ENCODE measurements at regions not wholly inside any gene's neighbourhood (a gene's known extent, or its start where the extent isn't known, plus 50 kb on each side); places are given as distances from the start of the nearest gene placed in this dataset.

DNA sequence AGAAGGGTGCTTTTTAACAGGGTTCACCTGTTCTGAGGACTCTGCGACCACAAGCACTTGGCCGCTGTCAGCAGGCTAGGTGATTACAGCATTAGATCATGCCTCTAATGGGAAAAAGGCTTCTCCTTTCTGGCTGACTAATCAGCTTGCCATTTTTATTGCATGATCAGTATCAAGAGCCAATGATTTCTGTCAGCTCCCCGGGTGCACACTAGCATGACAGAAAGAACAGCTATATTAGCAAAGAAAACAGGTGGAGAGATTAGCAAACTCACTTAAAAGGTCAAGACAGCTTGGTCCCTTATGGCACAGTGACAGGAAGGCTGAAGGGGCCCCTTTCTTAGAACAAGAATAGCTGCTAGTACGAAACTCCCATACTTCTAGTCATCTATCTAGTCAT lies 170.0 kb downstream of the SMIM20 start:
- no peak overlapping the region for H4K91ac ChIP-seq (replicated peaks; ENCODE audit: insufficient read length, low read length)
- no peaks in the 10 kb centered on the region for H3K27me3 ChIP-seq (replicated peaks in 1 of 4; ENCODE audit: control insufficient read depth in 3 of 4, extremely low read depth in 1 of 4, insufficient read depth in 3 of 4, low read length in 3 of 4)
- no peaks in the 10 kb centered on the region for H3K36me3 ChIP-seq (ENCODE audit: control insufficient read depth in 2 of 4, insufficient read depth in 4 of 4, low read length in 3 of 4)
- H3K4ac ChIP-seq (replicated peaks; ENCODE audit: insufficient read length, low read depth, low read length) = no peak overlapping the region
- CTCF ChIA-PET (ENCODE audit: partially characterized antibody) = interaction anchor here (0.8 to 5.4 kb wide), 27 partner anchors 8 to 329 kb away, joined by 3 to 54 read pairs (median 7); no protein-coding TSS in a partner anchor
- H2BK5ac ChIP-seq (ENCODE audit: low read depth, low read length) = no peak overlapping the region
- H3K23ac ChIP-seq (ENCODE audit: insufficient read length) = no peak overlapping the region
- H3K9me3 ChIP-seq (ENCODE audit: insufficient read depth in 2 of 2, low read depth in 1 of 2, low read length in 1 of 2) = no peaks in the 10 kb centered on the region
- H3K23me2 ChIP-seq (ENCODE audit: low read depth, low read length) = no peaks in the 10 kb centered on the region
- no peaks in the 10 kb centered on the region for H3K4me1 ChIP-seq (replicated peaks in 1 of 4; ENCODE audit: control insufficient read depth in 3 of 4, insufficient read depth in 4 of 4, low read length in 3 of 4)
- no peak overlapping the region for H3K14ac ChIP-seq (ENCODE audit: insufficient read length)
- H2BK15ac ChIP-seq (ENCODE audit: low read length) = no peak overlapping the region
- TF ChIP-seq EZH2 (IDR thresholded peaks at IDR 0.05; ENCODE audit: low read depth, low read length, severe bottlenecking) (no peak), SUZ12 (IDR thresholded peaks at IDR 0.05; ENCODE audit: low read length) (no peak), POU5F1 (IDR thresholded peaks at IDR 0.05; ENCODE audit: low read depth, low read length) (no peak), SAP30 (IDR thresholded peaks at IDR 0.05; ENCODE audit: insufficient read depth, insufficient replicate concordance, low read length) (no peak)
- TF ChIP-seq, protein P1, sequence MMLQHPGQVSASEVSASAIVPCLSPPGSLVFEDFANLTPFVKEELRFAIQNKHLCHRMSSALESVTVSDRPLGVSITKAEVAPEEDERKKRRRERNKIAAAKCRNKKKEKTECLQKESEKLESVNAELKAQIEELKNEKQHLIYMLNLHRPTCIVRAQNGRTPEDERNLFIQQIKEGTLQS (IDR thresholded peaks at IDR 0.05; ENCODE audit: insufficient read depth, low read depth, low read length) = no peak
- H4K5ac ChIP-seq (ENCODE audit: insufficient read length, low read depth, low read length) = no peak overlapping the region
- no peak overlapping the region for H2BK12ac ChIP-seq (ENCODE audit: low read depth, low read length)
- FAIRE-seq (no peak), DNase-seq (ENCODE audit: low read depth in 1 of 2, low spot score in 2 of 2) (no peak)
- no peak overlapping the region for H2AK5ac ChIP-seq (ENCODE audit: low read depth, low read length)
- no peak overlapping the region for H3K56ac ChIP-seq (replicated peaks; ENCODE audit: insufficient read length, low read depth, low read length)
- H3K9ac ChIP-seq (replicated peaks in 1 of 4; ENCODE audit: extremely low read depth in 1 of 4, low read depth in 3 of 4, low read length in 3 of 4) = no peak overlapping the region
- POLR2A ChIA-PET (ENCODE audit: partially characterized antibody) = interaction anchor here (1.5 kb wide), 1 partner anchor 53 kb away, joined by 3 read pairs; no protein-coding TSS in a partner anchor
- no peak overlapping the region for H3K27ac ChIP-seq (ENCODE audit: low read depth, low read length)
- no peak overlapping the region for H3K4me3 ChIP-seq (ENCODE audit: extremely low read depth in 1 of 4, insufficient read depth in 2 of 4, low read depth in 3 of 4, low read length in 4 of 4)
- H4K20me1 ChIP-seq (replicated peaks in 1 of 2; ENCODE audit: control insufficient read depth in 1 of 2, insufficient read depth in 2 of 2, low read length in 2 of 2) = no peaks in the 10 kb centered on the region
- WGBS, 2 experiments (ENCODE audit: extremely low coverage in 1 of 2, insufficient coverage in 1 of 2, insufficient read length in 1 of 2, insufficient replicate concordance in 2 of 2, low coverage in 1 of 2, low lambda C conversion rate in 2 of 2, missing lambda C conversion rate in 1 of 2) = 87% methylated on average over 4 of the region's 4 CpGs; no CpG with 5 or more reads in 1 of the 2 experiments
- no peak overlapping the region for H4K8ac ChIP-seq (ENCODE audit: extremely low read depth, insufficient read depth, low read length)
- no peak overlapping the region for H2BK20ac ChIP-seq (ENCODE audit: low read length)
- no peak overlapping the region for H2AFZ ChIP-seq (ENCODE audit: low read length)
- no peaks in the 10 kb centered on the region for H3K79me2 ChIP-seq (ENCODE audit: control insufficient read depth in 1 of 2, insufficient read depth in 2 of 2, low read length in 2 of 2)
- no peak overlapping the region for H3K4me2 ChIP-seq (ENCODE audit: insufficient read depth in 1 of 2, low read depth in 2 of 2, low read length in 2 of 2)
- H3K79me1 ChIP-seq (ENCODE audit: low read depth, low read length) = no peaks in the 10 kb centered on the region
- no peak overlapping the region for H3K18ac ChIP-seq (ENCODE audit: extremely low read depth, low read length)
- no peak overlapping the region for H2BK120ac ChIP-seq (replicated peaks; ENCODE audit: low read depth, low read length)

All from H1 (cell line).